ENCODE measurements at regions not wholly inside any gene's neighbourhood (a gene's known extent, or its start where the extent isn't known, plus 50 kb on each side); places are given as distances from the start of the nearest gene placed in this dataset.

DNA sequence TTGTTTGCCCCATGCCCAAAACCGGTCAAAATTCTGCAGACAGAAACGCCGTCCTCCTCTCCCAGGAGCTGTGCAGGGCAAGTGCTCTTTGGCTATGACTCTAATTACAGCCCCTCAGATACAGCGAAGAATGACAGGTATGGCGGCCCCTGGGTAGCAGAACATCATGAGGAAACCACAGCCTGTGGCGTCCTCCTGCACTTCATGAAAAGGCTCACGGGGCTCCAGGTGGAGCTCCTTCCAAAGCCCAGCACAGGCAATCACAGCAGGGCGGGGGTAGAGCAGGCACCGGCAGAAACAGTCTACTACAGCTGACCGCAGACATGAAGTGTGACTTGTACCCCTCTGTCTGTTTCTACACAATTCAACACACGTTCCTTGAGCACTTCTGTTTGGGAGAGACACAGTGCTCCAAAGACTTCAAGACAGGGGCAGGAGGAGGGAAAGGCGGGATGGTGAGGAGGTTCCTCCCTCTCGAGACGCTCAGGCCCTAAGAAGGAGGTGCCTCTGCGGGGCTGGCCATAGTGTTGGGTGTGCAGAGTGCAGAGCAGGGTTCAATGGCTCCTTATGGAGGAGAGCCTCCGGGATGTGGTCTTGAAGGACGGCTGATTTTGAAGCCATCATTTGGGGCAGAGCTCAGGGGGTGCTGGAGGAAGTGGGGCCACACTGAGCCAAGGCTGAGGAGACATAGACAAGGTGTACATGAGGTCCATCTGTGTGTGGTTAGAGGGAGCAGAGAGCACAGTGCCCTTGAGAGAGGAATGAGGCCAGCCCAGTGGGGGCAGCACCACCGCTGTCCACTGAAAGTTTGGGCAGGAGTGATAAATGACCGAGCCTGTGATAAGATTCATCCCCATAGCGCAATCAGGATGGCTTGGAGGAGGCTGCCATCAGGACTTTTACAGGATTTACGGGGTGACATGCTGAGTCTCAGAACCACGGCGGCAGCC, 468.3 kb downstream of the EIPR1 start:
- TF ChIP-seq, protein P1, sequence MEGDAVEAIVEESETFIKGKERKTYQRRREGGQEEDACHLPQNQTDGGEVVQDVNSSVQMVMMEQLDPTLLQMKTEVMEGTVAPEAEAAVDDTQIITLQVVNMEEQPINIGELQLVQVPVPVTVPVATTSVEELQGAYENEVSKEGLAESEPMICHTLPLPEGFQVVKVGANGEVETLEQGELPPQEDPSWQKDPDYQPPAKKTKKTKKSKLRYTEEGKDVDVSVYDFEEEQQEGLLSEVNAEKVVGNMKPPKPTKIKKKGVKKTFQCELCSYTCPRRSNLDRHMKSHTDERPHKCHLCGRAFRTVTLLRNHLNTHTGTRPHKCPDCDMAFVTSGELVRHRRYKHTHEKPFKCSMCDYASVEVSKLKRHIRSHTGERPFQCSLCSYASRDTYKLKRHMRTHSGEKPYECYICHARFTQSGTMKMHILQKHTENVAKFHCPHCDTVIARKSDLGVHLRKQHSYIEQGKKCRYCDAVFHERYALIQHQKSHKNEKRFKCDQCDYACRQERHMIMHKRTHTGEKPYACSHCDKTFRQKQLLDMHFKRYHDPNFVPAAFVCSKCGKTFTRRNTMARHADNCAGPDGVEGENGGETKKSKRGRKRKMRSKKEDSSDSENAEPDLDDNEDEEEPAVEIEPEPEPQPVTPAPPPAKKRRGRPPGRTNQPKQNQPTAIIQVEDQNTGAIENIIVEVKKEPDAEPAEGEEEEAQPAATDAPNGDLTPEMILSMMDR (IDR thresholded peaks at IDR 0.05) = no peak
- TF ChIP-seq POLR2A (IDR thresholded peaks at IDR 0.05) = no peak

All from right lobe of liver (tissue), 4 donors.